ENCODE measurements at regions not wholly inside any gene's neighbourhood (a gene's known extent, or its start where the extent isn't known, plus 50 kb on each side); places are given as distances from the start of the nearest gene placed in this dataset.

GRCh38 chr7:25398418-25398817 is 170.1 kb upstream of the NPVF start:
- no peak for DNase-seq

GRCh38 chr7:25399000-25399750 is 170.9 kb upstream of the NPVF start:
- DNase-seq = no peak

GRCh38 chr7:25402532-25402931 is 174.2 kb upstream of the NPVF start:
- DNase-seq = no peak

GRCh38 chr7:25405736-25406135 is 177.4 kb upstream of the NPVF start:
- no peak for DNase-seq

GRCh38 chr7:25407053-25407452 is 178.8 kb upstream of the NPVF start:
- no peak for DNase-seq

GRCh38 chr7:25408012-25408687 is 179.9 kb upstream of the NPVF start:
- no peak for DNase-seq

GRCh38 chr7:25408876-25409275 is 180.6 kb upstream of the NPVF start:
- DNase-seq = no peak

- DNase-seq = no peak
Measured at GRCh38 chr7:25409897-25410636, 181.8 kb upstream of the NPVF start.

- no peak for DNase-seq
Measured at GRCh38 chr7:25420771-25421170, 192.5 kb upstream of the NPVF start.

- DNase-seq = no peak
Measured at GRCh38 chr7:25424113-25424512, 195.8 kb upstream of the NPVF start.

- no peak for DNase-seq
Measured at GRCh38 chr7:25424855-25425254, 196.6 kb upstream of the NPVF start.

GRCh38 chr7:25427721-25428120 is 199.4 kb upstream of the NPVF start:
- no peak for DNase-seq

- peak; percentile 9 for DNase-seq
Measured at GRCh38 chr7:25429731-25430130, 201.4 kb upstream of the NPVF start.

GRCh38 chr7:25430200-25430931 is 202.1 kb upstream of the NPVF start:
- DNase-seq = no peak

GRCh38 chr7:25431956-25432450 is 203.7 kb upstream of the NPVF start:
- DNase-seq = no peak

GRCh38 chr7:25432807-25433206 is 204.5 kb upstream of the NPVF start:
- DNase-seq = no peak

GRCh38 chr7:25436413-25436812 is 208.1 kb upstream of the NPVF start:
- DNase-seq = no peak

- no peak for DNase-seq
Measured at GRCh38 chr7:25437308-25437707, 209.0 kb upstream of the NPVF start.

GRCh38 chr7:25444991-25445390 is 216.7 kb upstream of the NPVF start:
- no peak for DNase-seq

GRCh38 chr7:25448301-25448700 is 220.0 kb upstream of the NPVF start:
- no peak for DNase-seq

GRCh38 chr7:25454020-25454419 is 225.7 kb upstream of the NPVF start:
- DNase-seq = no peak

- DNase-seq = peak; percentile 2
Measured at GRCh38 chr7:25454562-25455041, 226.3 kb upstream of the NPVF start.

All from fibroblast of skin of right quadriceps (primary cell).